M059J (cell line): ENCODE measurements at regions not wholly inside any gene's neighbourhood (a gene's known extent, or its start where the extent isn't known, plus 50 kb on each side); places are given as distances from the start of the nearest gene placed in this dataset.
A peak's percentile ranks its signal among the peaks of the same experiment; 100 is the strongest.
"Not testable (repeated sequence)": the region's sequence is repeated elsewhere in the genome, so short reads cannot be mapped to it uniquely, and the experiment has no call there.

Experiments
- DNase-seq: peaks from one replicate; pipeline ENCODE4 v3.0.0-alpha.2; 2012; ENCODE audit warnings: low read depth

DNA sequence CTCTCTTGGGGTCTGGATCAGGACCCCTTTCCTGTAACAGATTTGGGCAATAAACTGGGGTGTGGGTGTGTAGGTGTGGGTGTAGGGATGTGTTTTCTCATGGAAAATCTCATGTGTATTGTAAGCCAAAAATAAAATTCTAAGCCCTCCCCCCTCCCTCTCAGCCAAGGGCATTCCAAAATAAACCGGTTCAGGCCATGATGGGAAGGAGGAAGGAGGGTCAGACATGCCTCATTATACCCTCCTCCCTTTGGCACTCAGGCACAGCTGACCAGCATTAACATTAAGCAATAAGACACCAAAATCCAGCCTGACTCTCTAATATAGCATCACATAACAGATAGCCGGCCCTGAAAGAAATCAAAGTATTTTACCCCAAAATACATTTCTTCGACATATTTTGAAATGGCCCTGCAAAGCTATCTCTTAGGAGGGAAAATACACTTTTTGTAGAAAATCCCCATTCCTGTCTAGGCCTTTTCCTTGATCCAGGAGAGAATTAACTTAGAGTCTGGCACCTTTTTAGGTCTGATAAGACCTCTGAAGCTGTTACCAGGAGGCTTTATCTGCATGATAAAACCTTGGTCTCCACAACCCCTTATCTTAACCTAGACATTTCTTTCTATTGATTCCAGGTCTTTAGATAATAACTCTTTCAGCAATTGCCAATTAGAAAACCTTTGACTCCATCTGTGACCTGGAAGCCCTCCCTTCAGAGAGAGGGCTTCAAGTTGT is 128.7 kb upstream of the COL5A2 start:
- DNase-seq, result no peak

DNA sequence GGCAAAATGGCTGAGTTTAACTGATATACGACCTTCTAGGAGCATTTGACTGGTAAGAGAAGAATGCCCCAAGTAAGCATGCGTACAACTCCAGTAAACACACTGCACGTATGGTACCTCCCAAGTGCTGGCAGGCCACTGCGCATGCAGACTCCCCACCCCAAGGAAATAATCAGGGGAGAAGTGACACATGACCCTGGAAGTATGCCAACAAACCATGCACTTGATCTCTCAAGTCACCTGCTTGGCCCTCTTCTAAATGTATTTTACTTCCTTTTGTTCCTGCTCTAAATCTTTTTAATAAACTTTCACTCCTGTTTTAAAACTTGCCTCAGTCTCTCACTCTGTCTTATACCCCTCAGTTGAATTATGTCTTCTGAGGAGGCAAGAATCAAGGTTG is 129.8 kb upstream of the COL5A2 start:
- no peak for DNase-seq

DNA sequence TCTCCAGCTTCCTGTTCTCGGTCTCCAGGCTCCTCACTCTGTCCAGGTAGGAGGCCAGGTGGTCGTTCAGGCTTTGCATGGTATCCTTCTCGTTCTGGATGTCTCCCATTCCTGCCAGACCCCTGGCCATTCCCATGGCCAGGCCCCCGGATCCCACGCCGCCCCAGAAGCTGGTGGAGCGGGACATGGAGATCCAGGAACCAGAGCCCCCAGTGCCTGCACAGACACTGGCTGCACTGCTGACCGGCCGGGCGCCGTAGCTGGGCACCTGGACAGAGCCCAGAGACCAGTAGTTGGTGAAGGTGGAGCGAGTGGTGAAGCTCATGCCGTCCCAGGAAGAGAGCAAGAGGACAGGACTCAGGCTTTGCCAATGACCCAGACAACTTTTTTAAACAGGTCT is 129.1 kb upstream of the WDR75 start:
- DNase-seq, result no peak

DNA sequence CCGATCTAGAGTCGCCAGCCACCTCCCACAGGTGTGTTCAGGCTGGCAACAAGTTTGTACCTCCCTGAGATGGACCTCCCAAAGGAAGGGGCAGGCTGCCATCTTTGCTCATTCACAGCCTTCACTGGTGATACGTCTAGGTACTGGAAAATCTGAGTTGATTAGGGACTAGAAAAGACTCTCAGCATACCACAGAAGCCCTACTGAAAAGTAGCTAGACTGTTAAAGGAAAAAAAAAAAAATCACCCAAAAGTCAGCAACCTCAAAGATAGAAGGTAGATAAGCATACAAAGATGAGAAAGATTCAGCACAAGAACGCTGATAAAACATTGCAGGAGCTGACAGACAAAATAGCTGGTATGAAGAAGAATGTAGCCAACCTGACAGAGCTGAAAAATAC is 128.6 kb upstream of the WDR75 start:
- DNase-seq, result no peak

DNA sequence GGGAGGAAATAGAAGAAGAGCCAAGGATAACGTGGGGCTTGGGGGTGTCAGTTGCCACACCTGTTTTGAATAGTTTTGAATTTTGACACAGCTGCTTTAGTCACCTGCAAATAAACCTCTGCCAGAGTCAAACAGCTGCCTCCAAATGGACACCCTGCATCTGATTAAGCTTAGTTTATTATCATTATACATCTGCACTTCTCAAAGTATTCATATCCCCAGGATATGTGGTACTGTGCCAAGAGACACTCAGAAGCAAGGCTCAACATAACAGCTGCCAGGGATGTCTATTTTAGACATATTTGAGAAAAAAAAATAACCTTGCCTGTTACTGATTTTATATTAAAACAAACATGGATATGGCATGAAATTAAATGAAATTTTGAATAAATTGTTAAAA is 122.5 kb upstream of the WDR75 start:
- DNase-seq, result peak; percentile 8

DNA sequence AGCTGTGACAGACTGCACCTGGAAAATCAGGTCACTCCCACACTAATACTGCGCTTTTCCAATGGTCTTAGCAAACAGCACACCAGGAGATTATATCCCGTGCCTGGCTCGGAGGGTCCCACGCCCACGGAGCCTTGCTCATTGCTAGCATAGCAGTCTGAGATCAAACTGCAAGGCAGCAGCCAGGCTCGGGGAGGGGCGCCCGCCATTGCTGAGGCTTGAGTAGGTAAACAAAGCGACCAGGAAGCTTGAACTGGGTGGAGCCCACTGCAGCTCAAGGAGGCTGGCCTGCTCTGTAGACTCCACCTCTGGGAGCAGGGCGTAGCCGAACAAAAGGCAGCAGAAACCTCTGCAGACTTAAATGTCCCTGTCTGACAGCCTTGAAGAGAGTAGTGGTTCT is 121.8 kb upstream of the WDR75 start:
- not testable (repeated sequence) for DNase-seq

DNA sequence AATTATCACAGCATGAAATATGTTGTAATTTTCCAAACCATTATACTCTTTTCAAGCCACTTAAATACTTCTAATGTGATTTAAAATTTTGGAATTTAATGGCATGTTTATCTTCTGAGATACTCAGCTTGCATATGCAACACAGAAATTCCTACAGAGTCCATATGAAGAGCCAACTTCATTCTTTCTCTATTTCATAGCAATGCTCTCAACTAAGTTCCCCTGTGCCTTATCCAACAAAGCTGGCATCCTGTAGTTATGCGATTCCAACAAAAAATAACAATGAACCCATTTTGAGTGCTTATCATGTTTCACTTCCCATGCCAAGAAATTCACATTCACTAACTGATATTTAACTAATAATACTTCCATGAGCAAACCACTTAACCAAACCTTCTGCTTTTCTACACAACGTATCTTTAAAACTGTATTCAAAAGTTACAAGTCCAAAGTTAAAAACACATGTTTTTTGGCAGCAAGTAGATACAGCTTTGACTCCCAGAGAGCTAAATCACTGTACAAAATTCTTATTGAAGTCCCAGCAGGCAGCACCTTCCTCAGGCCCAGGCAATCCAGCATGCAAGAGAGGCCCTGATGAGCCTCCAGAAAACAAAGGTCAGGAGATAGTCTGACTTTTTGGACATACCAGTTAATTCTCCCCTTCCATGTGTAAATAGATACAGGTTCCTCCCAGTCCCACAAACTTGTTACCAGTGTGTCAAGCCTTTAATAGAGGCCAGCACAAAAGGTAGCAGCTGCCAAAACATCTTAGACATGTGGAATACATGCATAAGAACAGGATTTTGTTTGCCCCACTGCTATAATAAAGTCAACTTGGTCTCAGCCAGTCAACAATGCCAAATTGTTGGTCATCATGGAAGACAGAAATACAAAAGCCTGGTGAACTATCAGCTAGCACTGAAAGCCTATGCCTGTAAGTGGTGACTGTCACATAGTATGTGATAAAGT is 113.1 kb upstream of the WDR75 start:
- no peak for DNase-seq

DNA sequence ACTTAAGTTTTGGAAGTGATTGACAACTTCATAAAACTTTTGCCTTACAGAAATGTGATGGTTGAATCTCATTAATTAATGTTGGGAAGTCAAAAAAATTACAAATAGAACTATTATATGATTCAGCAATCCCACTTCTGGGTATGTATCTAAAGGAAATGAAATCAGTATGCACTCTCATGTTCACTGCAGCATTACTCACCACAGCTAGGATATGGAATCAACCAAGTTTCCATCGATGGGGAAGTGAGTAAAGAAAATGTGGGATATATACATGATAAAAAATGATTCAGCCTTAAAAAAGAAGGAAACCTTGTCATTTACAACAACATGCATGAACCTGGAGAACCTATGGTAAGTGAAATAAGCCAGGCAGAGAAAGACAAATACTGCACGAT is 112.4 kb upstream of the WDR75 start:
- DNase-seq, result no peak

DNA sequence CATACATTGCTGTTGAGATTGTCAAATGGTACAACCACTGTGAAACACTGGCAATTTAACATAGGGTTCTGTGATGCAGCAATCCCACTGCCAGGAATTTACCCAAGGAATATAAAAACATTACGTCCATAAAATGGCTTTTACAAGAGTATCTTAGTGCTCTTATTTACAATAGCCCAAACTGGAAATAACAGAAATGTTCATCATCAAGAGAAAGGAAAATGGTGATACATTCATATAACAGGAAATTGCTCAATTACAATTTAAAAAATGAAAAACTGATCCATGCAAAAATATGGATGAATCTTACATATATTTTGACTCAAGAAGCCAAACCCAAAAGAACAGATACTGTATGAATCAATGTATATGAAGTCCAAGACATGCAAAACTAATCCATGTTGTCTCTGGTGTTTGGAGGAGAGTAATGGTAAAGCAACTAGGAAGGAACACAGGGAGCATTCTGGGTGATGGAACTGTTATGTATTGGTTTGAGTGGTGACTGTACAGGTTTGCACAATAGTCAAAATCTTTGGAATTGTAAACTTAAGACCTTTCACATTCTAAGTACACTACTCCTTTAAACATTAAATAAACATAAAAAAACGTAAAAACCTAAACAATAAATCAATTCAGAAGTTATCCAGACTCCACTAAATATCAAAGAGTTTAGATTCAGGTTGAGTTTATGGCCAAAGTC is 104.8 kb upstream of the WDR75 start:
- no peak for DNase-seq

DNA sequence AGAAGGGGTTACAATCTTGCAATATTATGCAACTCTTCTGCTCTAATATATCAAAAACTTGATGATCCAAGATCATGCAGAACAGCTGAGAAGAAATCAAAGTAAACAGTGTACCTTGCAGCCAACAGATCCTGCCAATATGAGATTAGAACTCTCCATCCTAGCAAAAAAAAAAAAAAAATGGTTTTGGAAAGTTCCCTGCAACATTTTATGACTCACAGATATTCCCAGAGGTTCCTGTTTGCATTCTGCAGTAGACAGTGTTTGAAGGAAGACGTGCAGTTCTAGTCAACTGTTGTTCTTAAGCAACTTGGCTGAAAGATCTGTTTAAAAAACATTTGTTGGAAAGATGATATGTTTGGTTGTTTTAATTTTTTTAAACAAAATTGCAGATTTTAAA is 103.6 kb upstream of the WDR75 start:
- peak; percentile 52 for DNase-seq

DNA sequence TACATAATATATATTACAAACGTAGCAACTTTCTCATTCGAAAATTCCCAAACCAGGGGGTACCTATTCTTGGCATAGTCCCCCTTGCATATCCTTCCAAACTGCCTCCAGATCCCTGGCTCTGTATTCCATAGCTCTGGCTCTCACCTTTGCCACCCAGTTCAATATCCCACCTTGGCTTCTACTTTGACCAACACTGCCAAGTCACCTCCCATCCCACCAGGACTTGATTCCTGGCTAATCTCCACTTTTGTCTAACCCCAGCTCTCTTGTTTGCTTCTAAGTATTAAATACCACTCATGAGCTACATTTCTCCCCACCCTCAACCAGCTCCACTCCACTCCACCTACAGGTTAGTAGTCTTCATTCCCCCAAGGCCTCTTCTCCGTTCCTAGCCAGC is 103.2 kb upstream of the WDR75 start:
- DNase-seq, result no peak

DNA sequence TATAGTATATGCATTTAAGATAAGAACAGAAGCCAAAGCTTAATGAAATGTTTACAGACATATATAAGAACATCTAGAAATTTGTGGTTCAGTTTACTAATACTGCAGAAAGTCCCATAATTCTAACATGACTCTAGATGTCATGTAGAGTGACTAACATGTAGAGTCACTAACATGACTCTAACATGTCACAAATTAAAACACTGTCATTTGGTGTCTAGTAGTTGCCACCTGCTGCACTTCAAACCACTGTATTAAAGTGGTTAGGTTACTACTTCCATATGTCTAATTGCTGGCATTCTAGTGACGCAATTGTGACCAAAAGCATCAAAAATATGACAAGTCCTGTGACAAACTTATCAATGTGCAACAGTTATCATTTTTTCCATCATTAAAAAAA is 100.2 kb upstream of the WDR75 start:
- no peak for DNase-seq

DNA sequence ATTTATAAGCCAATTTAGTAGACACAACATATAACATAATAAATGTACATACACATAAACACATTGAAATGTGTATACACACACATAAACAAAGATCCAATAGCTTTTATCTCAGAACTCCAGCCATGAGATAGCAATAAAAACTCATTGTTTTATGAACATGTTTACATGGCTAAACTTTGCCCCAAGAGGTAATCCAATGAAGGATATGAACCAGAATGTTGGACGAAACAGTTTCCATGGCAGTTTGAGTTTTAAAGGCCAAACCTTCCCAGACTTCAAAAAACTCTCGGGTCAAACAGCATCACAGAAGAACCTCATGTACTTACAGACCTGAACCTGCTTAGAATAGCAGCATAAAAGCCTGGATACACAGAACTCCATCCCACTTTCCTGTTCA is 97.2 kb upstream of the WDR75 start:
- no peak for DNase-seq

DNA sequence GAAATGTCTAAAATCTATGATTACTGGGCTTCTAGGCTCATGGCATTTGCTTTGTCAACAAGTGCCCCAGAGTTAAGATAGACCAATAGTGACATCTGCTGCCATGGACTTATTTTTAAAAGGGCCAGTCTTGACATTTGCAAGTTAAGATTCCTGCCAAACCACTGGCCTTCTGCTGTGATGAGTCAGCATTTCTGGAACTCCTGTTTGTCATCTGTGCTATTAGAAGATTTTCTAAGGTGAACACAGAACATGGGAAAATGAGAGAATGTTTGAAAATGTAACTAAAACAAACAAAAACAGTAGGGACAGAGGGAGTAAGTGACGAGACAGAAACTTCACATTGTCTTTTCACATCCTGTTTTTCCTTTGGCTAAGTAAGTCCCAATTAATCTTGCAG is 93.7 kb upstream of the WDR75 start:
- peak; percentile 96 for DNase-seq

DNA sequence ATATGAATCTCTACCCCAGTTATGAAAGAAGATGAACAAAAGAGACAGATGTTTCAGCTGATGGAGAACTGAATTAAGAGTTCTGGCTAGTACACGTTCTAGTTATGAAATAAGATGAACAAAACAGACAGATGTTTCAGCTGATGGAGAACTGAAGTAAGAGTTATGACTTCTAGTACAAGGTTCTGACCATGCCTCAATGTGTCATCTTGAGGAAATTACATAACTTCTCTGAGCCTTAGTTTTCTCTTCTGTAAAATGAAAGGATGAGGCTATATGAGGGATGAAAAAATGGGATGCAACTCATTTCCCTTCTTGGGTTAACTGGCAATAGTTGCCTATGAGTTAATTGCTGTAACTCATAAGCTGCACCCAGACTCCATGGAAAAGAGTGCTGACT is 92.9 kb upstream of the WDR75 start:
- DNase-seq, result no peak

DNA sequence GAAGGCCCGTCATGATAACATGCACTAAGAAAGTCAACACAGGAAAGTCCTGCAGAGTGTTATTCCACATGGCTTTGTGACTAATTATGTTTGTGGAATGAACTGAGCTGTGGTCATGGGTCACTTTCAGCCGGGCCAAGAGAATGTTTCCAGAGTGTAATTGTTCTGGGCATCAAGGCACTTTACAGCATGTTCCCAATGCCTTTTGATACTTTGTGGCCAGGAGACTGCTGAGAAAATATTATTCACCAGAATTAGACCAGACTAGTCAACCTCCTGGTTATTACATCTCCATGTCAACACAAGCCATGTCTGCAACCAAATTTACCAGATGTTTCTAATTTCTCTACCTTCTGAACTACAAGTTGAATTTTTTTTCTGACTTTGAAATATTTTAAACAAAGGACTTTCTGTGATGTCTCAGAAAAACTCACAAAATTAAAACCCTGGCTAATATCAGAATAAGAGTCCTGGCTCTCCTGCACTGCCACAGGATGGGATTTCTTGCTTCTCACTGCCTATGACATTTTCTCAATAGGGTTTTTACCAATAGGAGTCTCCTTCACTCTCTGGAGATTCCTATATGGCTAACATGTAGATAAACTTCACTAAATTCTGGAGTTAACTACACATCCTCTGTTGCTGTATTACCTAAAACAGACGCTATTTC is 90.6 kb upstream of the WDR75 start:
- DNase-seq, result peak; percentile 95

DNA sequence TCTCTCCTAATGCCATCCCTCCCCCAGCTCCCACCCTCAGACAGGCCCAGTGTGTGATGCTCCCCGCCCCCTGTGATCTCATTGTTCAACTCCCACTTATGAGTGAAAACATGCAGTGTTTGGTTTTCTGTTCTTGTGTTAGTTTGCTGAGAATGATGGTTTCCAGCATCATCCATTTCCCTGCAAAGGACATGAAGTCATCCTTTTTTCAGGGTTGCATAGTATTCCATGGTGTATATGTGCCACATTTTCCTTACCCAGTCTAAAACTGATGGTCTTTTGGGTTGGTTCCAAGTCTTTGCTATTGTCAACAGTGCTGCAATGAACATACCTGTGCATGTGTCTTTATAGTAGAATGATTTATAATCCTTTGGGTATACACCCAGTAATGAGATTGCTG is 89.3 kb upstream of the WDR75 start:
- DNase-seq, result not testable (repeated sequence)

DNA sequence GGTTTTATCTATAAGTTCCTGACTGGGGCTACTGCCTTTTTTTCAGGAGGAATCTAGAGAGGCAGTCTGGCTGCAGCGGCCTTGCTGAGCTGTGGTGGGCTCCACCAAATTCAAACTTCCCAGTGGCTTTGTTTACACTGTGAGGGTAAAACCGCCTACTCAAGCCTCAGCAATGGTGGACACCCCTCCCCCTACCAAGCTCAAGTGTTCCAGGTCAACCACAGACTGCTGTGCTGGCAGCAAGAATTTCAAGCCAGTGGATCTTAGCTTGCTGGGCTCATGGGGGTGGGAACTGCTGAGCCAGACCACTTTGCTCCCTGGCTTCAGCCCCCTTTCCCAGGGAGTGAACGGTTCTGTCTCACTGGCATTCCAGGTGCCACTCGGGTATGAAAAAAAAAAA is 83.9 kb upstream of the WDR75 start:
- DNase-seq, result peak; percentile 40

DNA sequence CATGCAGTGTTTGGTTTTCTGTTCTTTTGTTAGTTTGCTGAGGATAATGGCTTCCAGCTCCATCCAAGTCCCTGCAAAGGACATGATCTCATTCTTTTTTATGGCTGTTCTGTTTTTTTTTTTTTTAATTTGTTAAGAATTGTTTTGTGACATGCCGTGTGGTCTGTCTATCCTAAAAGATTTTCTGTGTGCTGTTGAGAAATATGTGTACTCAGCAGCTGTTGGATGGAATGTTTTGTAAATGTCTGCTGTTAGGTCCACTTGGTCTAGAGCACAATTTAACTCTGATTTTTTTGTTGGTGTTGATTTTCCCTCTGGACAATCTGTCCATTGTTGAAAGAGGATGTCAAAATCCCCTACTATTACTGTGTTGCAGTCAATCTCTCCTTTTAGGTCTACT is 80.4 kb upstream of the WDR75 start:
- no peak for DNase-seq

DNA sequence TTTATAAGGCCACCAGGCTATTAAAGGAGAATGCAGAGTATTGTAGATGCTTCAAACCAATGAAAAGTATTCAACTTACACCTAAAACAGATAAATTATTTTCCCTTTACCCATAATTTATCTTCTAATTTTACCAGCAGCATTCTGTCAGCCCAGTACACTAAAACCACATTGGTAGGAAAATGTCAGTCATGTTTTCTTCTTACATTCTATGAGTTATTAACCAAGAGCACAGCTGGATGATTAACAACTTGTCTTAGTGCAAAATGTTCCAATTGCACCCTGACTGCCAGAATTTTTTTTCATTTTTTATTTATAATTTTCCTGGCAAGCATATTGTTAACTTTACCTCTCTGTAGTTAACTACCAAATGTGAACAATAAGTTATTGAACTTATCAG is 79.0 kb upstream of the WDR75 start:
- peak; percentile 15 for DNase-seq

DNA sequence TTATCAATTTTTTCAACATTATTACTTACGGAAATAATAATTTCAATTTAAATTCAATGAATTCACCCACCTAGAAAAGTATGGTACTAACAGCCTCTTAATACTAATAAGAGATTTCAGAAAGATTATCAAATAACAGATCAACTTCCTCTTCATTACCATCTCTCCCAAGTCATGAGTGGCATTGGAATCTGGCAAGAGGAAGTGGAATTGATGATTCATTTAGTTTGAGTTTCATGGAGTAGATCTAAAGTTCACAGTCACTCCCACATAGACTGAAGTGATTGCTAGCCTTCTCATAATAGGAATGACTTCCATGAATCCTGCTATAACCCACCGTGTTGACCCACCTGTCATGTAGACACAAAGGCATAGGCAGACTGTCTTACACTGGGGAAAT is 77.7 kb upstream of the WDR75 start:
- DNase-seq, result peak; percentile 82

DNA sequence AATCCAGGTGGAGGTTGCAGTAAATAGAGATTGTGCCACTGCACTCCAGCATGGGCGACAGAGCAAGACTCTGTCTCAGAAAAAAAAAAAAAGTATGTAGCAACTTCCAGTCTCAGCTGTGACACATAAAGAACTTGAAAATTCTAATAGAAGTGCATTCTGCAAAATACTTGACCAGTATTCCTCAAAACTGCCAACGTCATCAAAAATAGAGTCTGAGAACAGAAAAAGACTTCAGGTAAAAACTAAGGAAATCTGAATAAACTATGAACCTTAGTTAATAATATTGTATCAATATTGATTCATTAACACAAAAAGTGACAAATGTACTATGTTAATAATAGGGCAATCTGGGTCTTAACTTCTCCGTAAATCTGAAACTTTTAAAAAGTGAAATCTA is 76.7 kb upstream of the WDR75 start:
- no peak for DNase-seq
